Heart left ventricle (tissue), 16 donors: ENCODE measurements at regions not wholly inside any gene's neighbourhood (a gene's known extent, or its start where the extent isn't known, plus 50 kb on each side); places are given as distances from the start of the nearest gene placed in this dataset.

ENCODE experiments used
- ATAC-seq, 4 donors: fragments of 200-7000 bp; cut with Tn5 transposase; one replicate each; pipeline ENCODE4 v1.9.1; 2020 to 2022; ENCODE audit warnings: moderate library complexity in 4 of 4, mild to moderate bottlenecking in 3 of 4, moderate number of reproducible peaks in 1 of 4
- DNase-seq, 5 donors: peaks; one replicate each; pipeline ENCODE4 v3.0.0-alpha.2; 2020
- H3K27ac ChIP-seq, 12 donors: fragments of 200-600 bp; sonication (generic) in 4 of 12; one replicate each; pipeline versions ENCODE4 v1.5.0 to v1.8.0; 2016 to 2022; ENCODE audit warnings: mild to moderate bottlenecking in 2 of 12
- H3K27me3 ChIP-seq, 9 donors: fragments of 200-600 bp; sonication (generic) in 2 of 9; one replicate each; pipeline versions ENCODE4 v1.5.1 to v1.8.0; 2016 to 2022; ENCODE audit warnings: mild to moderate bottlenecking in 3 of 9
- H3K36me3 ChIP-seq, 9 donors: fragments of 200-600 bp; sonication (generic) in 2 of 9; one replicate each; pipeline versions ENCODE4 v1.5.0 to v1.8.0; 2018 to 2022; ENCODE audit warnings: mild to moderate bottlenecking in 2 of 9
- H3K4me1 ChIP-seq, 12 donors: fragments of 200-600 bp; sonication (generic) in 4 of 12; one replicate each; pipeline versions ENCODE4 v1.5.0 to v1.8.0; 2016 to 2022; ENCODE audit warnings: mild to moderate bottlenecking in 3 of 12
- H3K4me3 ChIP-seq, 12 donors: fragments of 200-600 bp; sonication (generic) in 4 of 12; one replicate each; pipeline versions ENCODE4 v1.5.0 to v1.8.0; 2017 to 2022; ENCODE audit warnings: mild to moderate bottlenecking in 9 of 12, moderate library complexity in 4 of 12
- H3K9me3 ChIP-seq, 12 donors: fragments of 200-600 bp; sonication (generic) in 4 of 12; one replicate each; pipeline versions ENCODE4 v1.5.0 to v1.8.0; 2016 to 2022; ENCODE audit warnings: mild to moderate bottlenecking in 1 of 12
- POLR2A ChIP-seq, 2 donors: fragments of 450-650 bp; IDR thresholded peaks; one replicate each; pipeline ENCODE4 v1.6.1; 2017; ENCODE audit warnings: antibody characterized with exemption in 2 of 2, mild to moderate bottlenecking in 2 of 2, moderate library complexity in 2 of 2
- WGBS, 4 donors: extraction: QIAGEN DNeasy Blood & Tissue Kit in 2 of 4; methylation state at CpG; one replicate each; pipeline versions ENCODE4 v1.1.5 to v1.1.7; 2013 to 2018; 5-methylcytosine and 5-hydroxymethylcytosine counted together
- intact Hi-C, 10 donors: fragments of 100-400 bp; cut with DNase I; formaldehyde crosslinking; loops; one replicate each; pipeline versions ENCODE4 v1.11.1 to v1.14.2; 2022
- TF ChIP-seq, protein P1 (sequence below), 12 donors: fragments of 200-600 bp; sonication (generic) in 4 of 12; IDR thresholded peaks; one replicate each; pipeline versions ENCODE4 v1.5.0 to v1.8.0; 2018 to 2022; ENCODE audit warnings: antibody characterized with exemption in 12 of 12, mild to moderate bottlenecking in 5 of 12
- donor health status: ischemic (EF 13 %, LVEDD 7.1; RV severe dilation, severe dysfunction).
- donor health status: healthy with polysubstance abuse.
- donor health status: DM: no; HTN: yes; CAD: no.
- donor health status: DM: no; HTN: no; CAD: no.
- donor health status: ischemic (EF 25% LVEDD 6.9; RV normal size, moderate dysfunction).
- donor health status: ischemic (EF 25% LVEDD 5.7; RV mildly dilated, moderate dysfunction).
- donor health status: healthy.
- donor health status: DM: yes; HTN: yes; CAD: no.
- donor health status: ischemic (EF 35%, LVEDD 5.7; RV mildly dilated, moderate dysfunction).
- donor health status: nonischemic (EF 11% LVEDD 7.7; RV severe dilation, severe dysfunction).
- donor health status: DM: yes; HTN: yes; CAD: no.
- donor health status: PGD.
- donor health status: ischemic (EF 29% LVEDD 5.4; RV normal size, mild dysfunction).
- donor health status: nonischemic (EF 23%, LVEDD 6.1; RV moderate dilation, normal function).

DNA sequence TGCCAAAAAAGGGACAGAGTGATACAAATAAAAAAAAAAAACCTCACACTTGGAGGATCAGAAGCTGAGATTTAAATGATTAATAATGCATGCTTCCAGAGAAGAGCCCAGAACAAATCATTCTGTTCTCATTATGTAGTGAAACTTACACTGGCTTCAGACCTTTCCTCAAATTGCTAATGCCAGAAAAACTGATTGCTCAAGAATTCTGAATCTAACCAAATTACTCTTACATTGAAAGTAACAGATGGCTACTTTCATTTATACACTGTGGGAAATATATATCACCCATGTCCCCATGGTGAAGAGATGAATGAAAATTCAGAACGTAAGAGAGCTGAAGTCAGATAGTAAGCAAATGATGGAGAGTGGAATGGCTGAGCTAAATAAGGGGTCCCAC, 85.9 kb upstream of the NSMCE3 start:
- no peaks in the 10 kb centered on the region for H3K9me3 ChIP-seq

DNA sequence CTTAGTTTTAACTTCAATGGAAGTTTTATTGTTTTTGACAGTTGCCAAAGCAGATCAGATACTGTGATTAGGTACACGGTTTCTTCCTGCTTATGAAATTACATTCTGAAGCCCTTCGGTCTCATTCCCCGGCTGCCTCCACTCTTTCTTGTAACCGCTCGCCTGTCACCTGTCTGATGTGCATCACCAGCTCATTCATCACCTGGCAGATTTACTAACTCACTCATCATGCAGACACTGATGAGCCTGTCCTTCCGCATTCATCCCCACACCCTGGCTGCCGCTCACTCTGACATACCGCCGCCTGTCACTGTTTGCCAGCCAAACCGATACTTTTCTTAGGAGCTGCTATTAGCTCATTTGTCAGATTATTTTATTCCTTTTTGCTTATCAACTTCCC, 82.8 kb upstream of the NSMCE3 start:
- intact Hi-C loops: loop anchor here in 1 of 10 donors (10.0 kb wide), 1 partner anchor 58 kb away; no protein-coding TSS in a partner anchor
- Histone ChIP-seq H3K4me1 (no peaks in the 10 kb centered on the region), H3K4me3 (no peak overlapping the region), H3K36me3 (no peaks in the 10 kb centered on the region), H3K27me3 (peaks cover 0 to 18% (median 0%) of the 10 kb centered on the region in 9 donors), H3K9me3 (no peaks in the 10 kb centered on the region), H3K27ac (no peak overlapping the region)
- ATAC-seq: no peak
- WGBS, 4 donors: 66 to 75% (median 69%) methylated on average over 10 of the region's 10 CpGs
- TF ChIP-seq, protein P1, sequence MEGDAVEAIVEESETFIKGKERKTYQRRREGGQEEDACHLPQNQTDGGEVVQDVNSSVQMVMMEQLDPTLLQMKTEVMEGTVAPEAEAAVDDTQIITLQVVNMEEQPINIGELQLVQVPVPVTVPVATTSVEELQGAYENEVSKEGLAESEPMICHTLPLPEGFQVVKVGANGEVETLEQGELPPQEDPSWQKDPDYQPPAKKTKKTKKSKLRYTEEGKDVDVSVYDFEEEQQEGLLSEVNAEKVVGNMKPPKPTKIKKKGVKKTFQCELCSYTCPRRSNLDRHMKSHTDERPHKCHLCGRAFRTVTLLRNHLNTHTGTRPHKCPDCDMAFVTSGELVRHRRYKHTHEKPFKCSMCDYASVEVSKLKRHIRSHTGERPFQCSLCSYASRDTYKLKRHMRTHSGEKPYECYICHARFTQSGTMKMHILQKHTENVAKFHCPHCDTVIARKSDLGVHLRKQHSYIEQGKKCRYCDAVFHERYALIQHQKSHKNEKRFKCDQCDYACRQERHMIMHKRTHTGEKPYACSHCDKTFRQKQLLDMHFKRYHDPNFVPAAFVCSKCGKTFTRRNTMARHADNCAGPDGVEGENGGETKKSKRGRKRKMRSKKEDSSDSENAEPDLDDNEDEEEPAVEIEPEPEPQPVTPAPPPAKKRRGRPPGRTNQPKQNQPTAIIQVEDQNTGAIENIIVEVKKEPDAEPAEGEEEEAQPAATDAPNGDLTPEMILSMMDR (IDR thresholded peaks at IDR 0.05): no peak
- no peak for TF ChIP-seq POLR2A (IDR thresholded peaks at IDR 0.05)
- DNase-seq: no peak

More for the DNA sequence above, 85.9 kb upstream of the NSMCE3 start:
- TF ChIP-seq POLR2A (IDR thresholded peaks at IDR 0.05): no peak
- TF ChIP-seq, protein P1 (IDR thresholded peaks at IDR 0.05): no peak
- 62 to 70% (median 67%) methylated on average over 1 of the region's 1 CpG for WGBS, 4 donors
- intact Hi-C loops: loop anchor here in 1 of 10 donors (10.0 kb wide), 1 partner anchor 61 kb away; no protein-coding TSS in a partner anchor
- Histone ChIP-seq H3K4me3 (no peak overlapping the region), H3K27ac (no peak overlapping the region), H3K4me1 (no peaks in the 10 kb centered on the region), H3K36me3 (no peaks in the 10 kb centered on the region), H3K27me3 (peaks cover 0 to 24% (median 0%) of the 10 kb centered on the region in 9 donors)
- DNase-seq (no peak), ATAC-seq (no peak)

DNA sequence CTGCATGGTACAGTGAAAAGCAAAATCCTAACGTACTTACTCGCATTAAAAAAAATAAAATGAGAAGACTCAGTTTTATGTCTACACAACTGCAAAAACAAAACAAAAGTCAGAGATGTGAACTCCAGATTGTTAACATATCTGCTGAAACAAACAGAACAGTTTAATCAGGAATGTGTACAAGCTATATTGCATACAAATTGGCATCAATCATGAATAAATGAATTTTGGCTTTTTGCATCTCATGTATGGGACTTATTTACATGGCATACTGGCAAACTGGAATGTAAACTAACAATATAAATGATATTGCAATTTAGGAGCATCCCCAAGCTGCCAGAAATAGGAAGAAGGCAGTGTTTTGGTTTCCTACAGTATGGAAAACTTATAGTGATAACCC, 79.6 kb upstream of the NSMCE3 start:
- intact Hi-C loops: no loop called here
- WGBS, 4 donors: 79 to 87% (median 83%) methylated on average over 2 of the region's 2 CpGs
- no peak for TF ChIP-seq POLR2A (IDR thresholded peaks at IDR 0.05)
- TF ChIP-seq, protein P1 (IDR thresholded peaks at IDR 0.05): no peak

DNA sequence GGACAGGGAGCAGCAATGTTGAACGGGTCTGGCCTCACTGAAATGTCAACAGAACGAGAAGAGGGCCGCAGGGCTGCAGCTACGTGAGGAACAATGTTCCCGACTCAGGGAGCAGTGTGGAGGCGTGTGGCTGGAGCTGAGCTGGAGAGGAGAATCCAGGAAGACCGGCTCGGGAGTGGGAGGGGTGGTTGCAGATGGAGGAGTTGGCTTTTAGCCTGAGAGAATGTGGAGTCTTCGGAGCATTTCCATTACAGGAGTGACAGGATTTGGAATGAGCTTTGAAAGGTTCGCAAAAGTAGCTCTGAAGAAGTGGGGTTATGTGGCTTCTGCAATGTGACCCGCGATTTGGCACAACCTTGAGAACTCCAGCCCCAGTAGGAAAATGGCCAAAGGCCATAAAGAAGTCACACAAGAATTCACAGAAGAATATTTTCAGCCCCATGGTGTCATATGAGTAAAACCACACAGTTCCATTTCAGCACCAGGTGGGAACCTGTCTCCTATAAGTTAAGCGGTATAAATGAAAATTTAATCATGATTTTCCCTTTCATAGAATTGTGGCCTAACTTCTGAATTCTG, 78.8 kb upstream of the NSMCE3 start:
- 43 to 50% (median 46%) methylated on average over 13 of the region's 13 CpGs for WGBS, 4 donors
- TF ChIP-seq, protein P1 (IDR thresholded peaks at IDR 0.05): no peak
- TF ChIP-seq POLR2A (IDR thresholded peaks at IDR 0.05): no peak
- intact Hi-C loops: no loop called here
- DNase-seq (no peak), ATAC-seq (no peak)
- Histone ChIP-seq H3K4me1 (no peaks in the 10 kb centered on the region), H3K27me3 (peaks cover 0 to 12% (median 0%) of the 10 kb centered on the region in 9 donors), H3K36me3 (no peaks in the 10 kb centered on the region), H3K4me3 (no peak overlapping the region), H3K27ac (peak overlapping the region in 1 of 12 donors; percentile 69), H3K9me3 (no peaks in the 10 kb centered on the region)

More for the DNA sequence above, 79.6 kb upstream of the NSMCE3 start:
- DNase-seq: no peak
- ATAC-seq: no peak
- no peak overlapping the region for H3K4me3 ChIP-seq
- H3K36me3 ChIP-seq: no peaks in the 10 kb centered on the region
- H3K9me3 ChIP-seq: no peaks in the 10 kb centered on the region
- H3K27ac ChIP-seq: peak overlapping the region in 1 of 12 donors; percentile 69
- H3K27me3 ChIP-seq: peaks cover 0 to 12% (median 0%) of the 10 kb centered on the region in 9 donors
- no peaks in the 10 kb centered on the region for H3K4me1 ChIP-seq
